MM.1S (cell line): ENCODE measurements at regions not wholly inside any gene's neighbourhood (a gene's known extent, or its start where the extent isn't known, plus 50 kb on each side); places are given as distances from the start of the nearest gene placed in this dataset.

ENCODE experiments used
- DNase-seq: peaks from one replicate; pipeline ENCODE4 v3.0.0-alpha.2; 2015
- H2AFZ ChIP-seq: fragments of 300-600 bp; sonication (generic); 2 replicates; pipeline ENCODE4 v1.6.0; 2016; ENCODE audit warnings: antibody characterized with exemption, low read length
- H3F3A ChIP-seq: fragments of 300-600 bp; sonication (generic); 2 replicates; pipeline ENCODE4 v1.6.1; 2016; ENCODE audit warnings: mild to moderate bottlenecking, antibody characterized with exemption, low read length, moderate library complexity, mixed read lengths; ENCODE audit not compliant: insufficient read depth
- H3K27ac ChIP-seq: fragments of 300-600 bp; sonication (generic); 2 replicates; pipeline ENCODE4 v1.5.1; 2016; ENCODE audit warnings: mild to moderate bottlenecking, low read length
- H3K27me3 ChIP-seq: fragments of 300-600 bp; sonication (generic); replicated peaks from 2 replicates; pipeline ENCODE4 v1.6.0; 2016; ENCODE audit warnings: low read length; ENCODE audit not compliant: insufficient read depth
- H3K36me3 ChIP-seq: fragments of 300-600 bp; sonication (generic); replicated peaks from 2 replicates; pipeline ENCODE4 v1.6.1; 2016; ENCODE audit warnings: mild to moderate bottlenecking, low read length, mixed read lengths; ENCODE audit not compliant: insufficient read depth
- H3K4me1 ChIP-seq: fragments of 300-600 bp; sonication (generic); 2 replicates; pipeline ENCODE4 v1.6.1; 2016; ENCODE audit warnings: low read length, mixed read lengths
- H3K4me2 ChIP-seq: fragments of 300-600 bp; sonication (generic); 2 replicates; pipeline ENCODE4 v1.6.0; 2016; ENCODE audit warnings: low read depth, low read length
- H3K4me3 ChIP-seq: fragments of 300-600 bp; sonication (generic); 2 replicates; pipeline ENCODE4 v1.5.1; 2016; ENCODE audit warnings: low read length, mixed read lengths
- H3K79me2 ChIP-seq: fragments of 300-600 bp; sonication (generic); 2 replicates; pipeline ENCODE4 v1.6.1; 2016; ENCODE audit warnings: mixed run types, low read length, mixed read lengths
- H3K9ac ChIP-seq: fragments of 300-600 bp; sonication (generic); 2 replicates; pipeline ENCODE4 v1.6.1; 2016; ENCODE audit warnings: low read length, mixed read lengths
- H3K9me2 ChIP-seq: fragments of 300-600 bp; sonication (generic); replicated peaks from 2 replicates; pipeline ENCODE4 v1.6.1; 2016; ENCODE audit warnings: mild to moderate bottlenecking, low read length, mixed read lengths; ENCODE audit not compliant: insufficient read depth
- H3K9me3 ChIP-seq: fragments of 300-600 bp; sonication (generic); replicated peaks from 2 replicates; pipeline ENCODE4 v1.6.1; 2016; ENCODE audit warnings: mild to moderate bottlenecking, low read length, mixed read lengths; ENCODE audit not compliant: insufficient read depth
- H4K20me1 ChIP-seq: fragments of 300-600 bp; sonication (generic); 2 replicates; pipeline ENCODE4 v1.6.1; 2016; ENCODE audit warnings: mild to moderate bottlenecking, low read length, moderate library complexity, mixed read lengths; ENCODE audit not compliant: insufficient read depth
- CTCF ChIP-seq: fragments of 300-600 bp; sonication (generic); IDR thresholded peaks from 2 replicates; pipeline ENCODE4 v1.5.1; 2016; ENCODE audit warnings: antibody characterized with exemption, low read length, mixed read lengths
- EZH2 ChIP-seq: fragments of 300-600 bp; sonication (generic); optimal IDR thresholded peaks from 2 replicates; pipeline ENCODE3; 2017; ENCODE audit warnings: low read depth, mild to moderate bottlenecking, antibody characterized with exemption, low read length, mixed read lengths
- EZH2phosphoT487 ChIP-seq: fragments of 300-600 bp; sonication (generic); IDR thresholded peaks from 2 replicates; pipeline ENCODE4 v1.6.1; 2018; ENCODE audit warnings: antibody characterized with exemption, low read length

- Histone ChIP-seq H3F3A (no peaks in the 10 kb centered on the region), H2AFZ (no peak overlapping the region), H3K9me3 (no peaks in the 10 kb centered on the region), H3K4me2 (no peak overlapping the region), H3K36me3 (no peaks in the 10 kb centered on the region), H4K20me1 (no peaks in the 10 kb centered on the region), H3K27ac (no peak overlapping the region), H3K9ac (no peak overlapping the region), H3K79me2 (no peaks in the 10 kb centered on the region), H3K4me3 (no peak overlapping the region), H3K4me1 (no peaks in the 10 kb centered on the region), H3K27me3 (peaks cover 13% of the 10 kb centered on the region), H3K9me2 (no peaks in the 10 kb centered on the region)
- TF ChIP-seq EZH2phosphoT487: no peak
- no peak for TF ChIP-seq EZH2
- TF ChIP-seq CTCF: no peak
- no peak for DNase-seq
These were observed 62.7 kb upstream of the LSM14A start for GRCh38 chr19:34109596-34109995.

- Histone ChIP-seq H3K27ac (no peak overlapping the region), H3F3A (no peaks in the 10 kb centered on the region), H3K4me2 (no peak overlapping the region), H4K20me1 (no peaks in the 10 kb centered on the region), H3K9me2 (no peaks in the 10 kb centered on the region), H3K4me1 (no peaks in the 10 kb centered on the region), H3K36me3 (no peaks in the 10 kb centered on the region), H3K79me2 (no peaks in the 10 kb centered on the region), H3K27me3 (peaks cover 17% of the 10 kb centered on the region), H3K9me3 (no peaks in the 10 kb centered on the region), H3K9ac (no peak overlapping the region), H3K4me3 (no peak overlapping the region), H2AFZ (no peak overlapping the region)
- TF ChIP-seq CTCF (no peak), EZH2phosphoT487 (no peak), EZH2 (no peak)
- DNase-seq: no peak
These were observed 53.2 kb upstream of the LSM14A start for GRCh38 chr19:34118879-34119748.

GRCh38 chr19:34120141-34120540 is 52.2 kb upstream of the LSM14A start:
- Histone ChIP-seq H3K9ac (no peak overlapping the region), H3K9me3 (no peaks in the 10 kb centered on the region), H2AFZ (no peak overlapping the region), H4K20me1 (no peaks in the 10 kb centered on the region), H3K4me2 (no peak overlapping the region), H3F3A (no peaks in the 10 kb centered on the region), H3K4me3 (no peak overlapping the region), H3K79me2 (no peaks in the 10 kb centered on the region), H3K27ac (no peak overlapping the region), H3K4me1 (no peaks in the 10 kb centered on the region), H3K9me2 (no peaks in the 10 kb centered on the region), H3K27me3 (peaks cover 20% of the 10 kb centered on the region), H3K36me3 (no peaks in the 10 kb centered on the region)
- no peak for TF ChIP-seq CTCF
- no peak for TF ChIP-seq EZH2phosphoT487
- TF ChIP-seq EZH2: no peak
- no peak for DNase-seq
